SKM-1 (cell line): ENCODE measurements at regions not wholly inside any gene's neighbourhood (a gene's known extent, or its start where the extent isn't known, plus 50 kb on each side); places are given as distances from the start of the nearest gene placed in this dataset.
"Not testable (repeated sequence)": the region's sequence is repeated elsewhere in the genome, so short reads cannot be mapped to it uniquely, and the experiment has no call there.

Experiments used
- DNase-seq: peaks from one replicate; lab custom pipeline; 2025; ENCODE audit not compliant: unreplicated experiment; lab: John Stamatoyannopoulos, UW

DNA sequence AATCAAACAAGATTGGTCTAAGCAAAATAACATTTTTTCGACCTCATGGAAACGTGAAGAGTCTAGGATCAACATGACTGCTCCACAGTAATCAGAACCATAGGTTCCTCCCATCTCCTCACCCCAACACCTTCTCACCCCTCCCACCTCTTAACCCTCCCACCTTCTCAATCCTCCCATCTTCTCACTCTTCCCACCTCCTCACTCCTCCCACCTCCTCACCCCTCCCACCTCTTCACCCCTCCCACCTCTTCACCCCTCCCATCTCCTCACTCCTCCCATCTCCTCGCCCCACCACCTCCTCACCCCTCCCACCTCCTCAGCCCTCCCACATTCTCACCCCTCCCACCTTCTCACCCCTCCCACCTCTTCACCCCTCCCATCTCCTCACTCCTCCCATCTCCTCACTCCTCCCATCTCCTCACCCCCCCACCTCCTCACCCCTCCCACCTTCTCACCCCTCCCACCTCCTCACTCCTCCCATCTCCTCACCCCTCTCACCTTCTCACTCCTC is 567.4 kb downstream of the C6orf118 start:
- DNase-seq, result no peak

DNA sequence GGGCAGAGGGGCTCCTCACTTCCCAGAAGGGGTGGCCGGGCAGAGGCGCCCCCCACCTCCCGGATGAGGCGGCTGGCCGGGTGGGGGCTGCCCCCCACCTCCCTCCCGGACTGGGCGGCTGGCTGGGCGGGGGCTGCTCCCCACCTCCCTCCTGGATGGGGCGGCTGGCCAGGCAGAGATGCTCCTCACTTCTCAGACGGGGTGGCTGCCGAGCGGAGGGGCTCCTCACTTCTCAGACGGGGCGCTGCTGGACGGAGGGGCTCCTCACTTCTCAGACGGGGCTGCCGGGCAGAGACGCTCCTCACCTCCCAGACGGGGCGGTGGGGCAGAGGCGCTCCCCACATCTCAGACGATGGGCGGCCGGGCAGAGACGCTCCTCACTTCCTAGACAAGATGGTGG is 573.3 kb downstream of the C6orf118 start:
- not testable (repeated sequence) for DNase-seq

DNA sequence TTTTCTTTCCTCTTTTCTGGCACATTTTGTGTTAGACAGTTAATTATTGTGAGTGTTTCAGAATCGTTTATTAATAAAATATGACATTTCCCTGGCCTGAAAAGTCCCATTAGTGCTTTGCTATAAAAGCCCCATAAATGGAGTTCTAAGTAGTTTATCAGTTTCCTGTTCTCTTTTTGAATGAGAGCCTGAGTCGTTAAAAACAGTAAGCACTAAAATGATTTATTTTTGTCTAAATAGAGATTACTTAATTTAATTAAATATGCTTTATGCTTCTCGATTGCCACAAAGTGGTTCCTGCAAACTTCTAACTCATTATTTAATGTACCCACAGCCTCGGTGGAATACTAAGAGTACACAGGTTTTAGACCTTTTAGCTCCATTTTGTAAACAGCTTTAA is 577.9 kb downstream of the C6orf118 start:
- no peak for DNase-seq

DNA sequence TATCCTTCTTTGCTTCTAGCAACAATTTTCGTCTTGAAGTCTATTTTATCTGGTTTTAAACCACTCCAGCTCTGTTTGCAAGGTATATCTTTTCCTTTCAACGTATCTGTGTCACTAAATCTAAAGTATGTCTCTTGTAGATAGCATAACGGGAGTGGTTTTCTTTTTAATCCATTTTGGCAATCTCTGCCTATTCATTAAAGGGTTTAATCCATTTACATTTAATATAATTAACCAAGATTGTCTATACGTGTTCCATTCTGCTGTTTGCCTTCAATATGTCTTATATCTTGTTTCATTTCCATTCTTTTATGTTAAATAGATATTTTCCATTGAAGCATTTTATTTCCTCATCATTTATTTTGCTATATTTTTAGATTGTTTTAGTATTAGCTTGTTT is 587.9 kb downstream of the C6orf118 start:
- DNase-seq, result no peak

DNA sequence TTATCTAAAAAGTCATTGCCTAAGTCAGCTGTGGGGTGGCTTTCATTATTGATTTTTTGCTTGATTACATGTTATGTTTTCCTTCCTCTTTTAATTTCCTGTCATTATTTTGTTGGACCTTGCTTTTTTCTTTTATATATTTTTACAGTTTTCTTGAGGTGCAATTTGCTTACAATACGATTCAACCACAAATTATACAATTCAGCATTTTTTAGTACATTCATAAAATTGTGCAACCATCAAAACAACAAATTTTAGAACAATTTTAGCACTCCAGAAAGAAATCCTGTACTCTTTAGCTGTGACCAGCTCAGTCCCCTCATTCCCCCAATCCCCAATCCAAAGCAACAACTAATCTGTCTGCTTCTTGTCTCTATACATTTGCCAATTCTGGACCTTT is 608.9 kb downstream of the C6orf118 start:
- no peak for DNase-seq

DNA sequence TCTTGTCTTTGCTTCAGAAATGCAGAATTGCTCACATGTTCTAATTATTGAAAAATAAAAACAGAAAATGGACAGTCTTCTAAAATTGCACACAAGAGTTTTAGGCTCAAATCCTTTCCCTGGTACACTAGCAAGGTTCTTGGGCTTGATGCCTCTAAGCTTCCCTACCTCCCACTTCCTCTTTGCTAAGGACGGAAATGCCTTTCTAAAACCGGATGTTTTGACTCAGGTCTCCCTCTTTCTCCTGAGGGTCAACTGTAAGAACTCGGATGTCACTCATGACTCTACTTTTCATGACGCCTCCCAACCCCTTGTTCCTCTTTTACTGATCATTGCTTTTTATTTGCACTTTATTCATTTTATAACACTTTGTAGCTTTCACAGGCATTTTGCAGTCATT is 613.5 kb downstream of the C6orf118 start:
- no peak for DNase-seq

DNA sequence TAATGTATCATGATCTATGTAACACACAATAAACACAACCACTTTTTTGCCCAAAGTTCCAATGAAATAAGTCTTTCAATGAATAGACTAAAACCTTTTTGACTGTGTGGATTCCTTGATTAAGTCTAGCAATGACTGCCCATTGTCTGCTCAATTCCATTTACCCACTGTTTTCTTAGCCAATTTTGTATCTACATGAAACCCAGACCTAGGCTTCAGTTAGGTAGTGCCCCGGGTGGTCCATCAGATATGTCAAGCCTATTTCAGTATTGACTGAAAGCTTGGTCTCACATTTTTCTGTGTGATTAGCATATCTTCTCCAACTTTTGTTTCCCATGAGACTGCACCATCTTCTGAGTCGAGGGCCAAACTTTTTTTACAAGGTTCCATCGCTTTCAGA is 615.0 kb downstream of the C6orf118 start:
- DNase-seq, result no peak

DNA sequence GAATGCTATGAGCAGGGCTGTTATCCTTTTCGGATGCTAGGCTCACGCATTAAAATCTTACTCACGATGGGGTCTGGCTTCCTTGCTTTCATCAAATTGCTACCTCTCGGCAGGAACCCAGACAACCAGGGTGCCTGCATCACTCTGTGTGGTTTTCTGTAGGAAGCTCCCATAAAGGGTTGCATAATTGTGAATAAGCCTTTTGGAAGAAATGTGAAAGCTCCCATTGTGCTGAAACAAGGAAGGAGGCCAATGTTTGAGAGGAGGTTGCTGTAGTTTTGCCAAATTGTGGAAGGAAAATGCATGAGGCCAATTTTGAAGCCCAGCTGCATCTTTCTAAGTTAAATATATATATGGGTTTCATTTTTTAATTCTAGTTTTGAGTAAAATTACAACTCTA is 615.5 kb downstream of the C6orf118 start:
- DNase-seq, result no peak

DNA sequence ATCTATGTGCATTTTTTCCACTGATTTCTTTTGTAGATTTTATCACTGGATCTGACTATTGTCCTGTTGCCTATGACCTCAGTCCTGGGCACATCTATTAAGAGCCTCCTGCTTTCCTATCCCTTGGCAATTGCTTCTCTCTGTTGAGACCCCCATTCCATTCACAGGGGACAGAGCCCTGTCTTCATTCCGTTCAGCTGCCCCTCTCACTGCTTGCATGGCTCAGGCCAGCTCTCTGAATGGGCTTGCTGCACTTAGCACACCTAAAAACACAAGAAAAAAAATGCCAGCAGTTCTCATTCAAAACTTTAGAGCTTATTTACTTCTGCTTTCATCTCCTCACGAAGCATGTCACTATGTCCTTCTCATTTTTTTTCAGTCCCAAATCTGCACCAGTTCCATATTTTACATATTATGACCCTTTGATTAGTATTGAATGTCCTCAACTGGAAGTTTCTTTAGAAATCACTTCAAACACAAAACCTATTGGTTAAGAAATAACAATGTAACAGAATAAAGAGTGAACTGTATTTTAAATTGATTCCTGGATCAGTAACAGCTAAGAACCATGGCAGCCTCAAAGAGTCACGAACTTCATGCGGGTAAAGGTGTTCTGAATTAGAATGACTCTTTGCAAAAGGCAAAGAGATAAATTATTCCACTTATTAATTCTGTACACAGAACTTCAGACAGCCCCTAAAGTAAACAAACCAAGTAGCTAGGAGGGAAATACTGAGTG is 616.5 kb downstream of the C6orf118 start:
- no peak for DNase-seq

DNA sequence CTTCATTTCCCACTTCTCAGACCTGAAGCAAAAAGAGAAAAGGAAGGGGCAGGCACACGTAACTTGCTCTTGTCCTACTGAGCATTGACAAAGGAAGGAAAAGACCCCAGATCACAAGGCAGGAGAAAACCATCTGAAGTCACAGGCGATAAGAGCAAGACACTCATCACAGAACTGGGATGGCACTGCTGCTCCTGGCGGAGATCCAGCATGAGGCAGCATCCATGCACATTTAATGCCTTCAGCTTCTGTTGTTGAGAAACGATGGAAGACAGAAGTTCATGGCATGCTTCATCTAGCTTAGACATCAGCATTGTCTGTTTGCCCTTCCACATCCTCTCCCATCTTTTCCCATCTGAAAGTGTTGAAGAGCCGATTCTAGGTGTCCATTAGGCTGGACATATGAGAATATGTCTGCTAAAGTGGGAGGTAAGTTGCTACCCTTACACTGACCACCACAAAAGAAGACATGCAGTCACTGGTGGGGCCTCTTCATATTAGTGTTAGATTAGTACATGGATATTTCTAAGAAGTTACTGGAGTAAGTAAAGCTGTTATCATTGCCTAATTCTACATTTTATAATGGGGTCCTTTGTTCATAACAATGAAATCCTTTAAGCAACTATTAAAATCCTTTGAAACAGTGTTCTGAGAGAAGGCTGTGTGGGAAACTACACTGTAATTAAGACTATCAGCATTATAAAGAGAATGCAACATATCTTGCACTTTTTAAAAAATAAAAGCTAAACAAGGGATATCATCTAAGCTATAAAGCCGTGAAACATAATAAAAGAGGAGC is 618.5 kb downstream of the C6orf118 start:
- no peak for DNase-seq

DNA sequence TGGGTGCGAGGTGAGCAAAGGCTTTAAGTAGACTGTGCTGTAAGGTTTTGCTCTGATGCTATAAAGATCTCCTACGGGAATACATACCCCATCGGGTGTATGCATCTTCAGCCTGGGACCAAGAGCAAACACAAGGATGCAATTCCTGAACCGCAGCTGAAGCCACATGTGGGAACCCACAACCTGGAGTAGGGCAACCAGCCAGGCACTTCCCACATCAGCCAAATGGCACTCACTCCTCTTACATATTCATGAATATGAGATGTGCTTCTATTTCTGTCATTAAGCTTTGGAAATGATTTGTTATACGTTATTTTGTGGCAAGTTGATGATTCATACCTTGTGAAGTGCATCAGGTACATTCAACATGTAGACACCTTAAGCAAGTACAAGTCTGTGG is 619.2 kb downstream of the C6orf118 start:
- no peak for DNase-seq

DNA sequence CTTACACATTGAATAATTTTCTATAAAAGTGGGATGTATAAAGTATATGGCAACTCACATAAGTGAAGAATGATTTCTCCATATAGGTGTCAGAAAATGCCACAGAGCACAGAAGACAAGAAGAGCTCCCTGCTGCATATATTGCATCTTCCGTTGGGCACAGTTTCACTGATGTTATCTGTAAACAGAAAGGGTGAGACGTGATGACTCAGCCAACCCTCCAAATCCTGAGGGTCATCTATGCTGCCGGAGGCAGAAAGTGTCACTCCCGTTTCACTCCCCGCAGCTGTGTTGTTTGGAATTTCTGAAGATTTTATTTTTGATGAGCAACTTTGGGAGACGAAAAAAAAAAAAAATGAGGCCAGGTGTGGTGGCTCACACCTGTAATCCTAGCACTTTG is 644.1 kb downstream of the C6orf118 start:
- no peak for DNase-seq

DNA sequence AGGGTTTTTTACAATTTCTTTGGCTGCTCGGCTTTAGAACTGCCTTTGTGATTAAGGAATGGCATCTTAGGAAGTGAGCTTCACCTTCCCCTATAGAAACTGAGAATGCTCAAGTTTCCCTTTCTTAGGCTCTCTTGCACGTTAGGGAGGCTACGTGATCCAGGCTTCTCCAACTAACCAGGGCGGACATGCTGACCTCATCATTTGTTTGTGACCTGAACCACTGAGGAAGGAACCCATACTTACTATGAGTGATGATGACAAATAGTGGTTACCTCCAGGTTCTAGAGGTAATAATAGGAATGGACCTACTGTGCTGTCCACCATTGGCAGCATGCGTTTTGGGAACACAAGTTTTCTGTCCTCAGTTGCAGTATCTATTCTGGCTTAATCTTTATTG is 645.8 kb downstream of the C6orf118 start:
- no peak for DNase-seq

DNA sequence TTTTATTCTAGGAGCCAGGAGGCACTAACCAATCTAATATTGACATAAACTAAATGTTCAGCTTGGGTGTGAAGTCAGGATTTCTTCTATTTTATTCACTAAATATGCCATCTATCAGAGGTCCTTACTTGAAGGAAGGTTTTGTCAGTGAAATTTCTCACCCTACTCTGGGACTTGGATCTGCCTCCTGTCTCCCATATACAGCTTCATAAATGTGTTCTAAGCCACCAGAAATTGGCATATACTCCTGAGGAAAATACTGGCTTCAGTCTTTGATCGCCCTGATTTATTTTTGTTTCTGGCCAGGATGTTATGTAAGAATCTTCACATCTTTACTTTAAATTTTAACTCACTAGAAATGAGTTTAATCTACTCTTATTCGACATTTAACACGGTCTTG is 647.7 kb downstream of the C6orf118 start:
- DNase-seq, result no peak

DNA sequence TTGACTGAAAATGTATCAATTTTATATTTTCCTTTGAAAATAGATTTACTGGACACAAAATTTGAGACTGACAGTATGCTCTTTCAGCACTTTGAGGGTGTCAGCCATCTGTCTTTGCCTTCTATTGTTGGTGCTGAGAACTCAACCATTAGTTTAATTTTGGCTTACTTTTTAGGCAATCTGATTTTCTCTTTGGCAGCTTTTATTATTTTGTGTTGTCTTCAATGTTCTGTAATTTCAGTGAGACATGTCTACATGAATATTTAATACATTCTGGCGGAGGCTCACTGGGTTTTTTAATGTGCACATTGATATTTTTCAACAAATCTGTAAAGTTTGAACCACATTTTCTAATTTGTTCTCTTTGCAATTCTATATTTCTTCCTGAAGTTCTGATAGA is 648.6 kb downstream of the C6orf118 start:
- DNase-seq, result no peak

DNA sequence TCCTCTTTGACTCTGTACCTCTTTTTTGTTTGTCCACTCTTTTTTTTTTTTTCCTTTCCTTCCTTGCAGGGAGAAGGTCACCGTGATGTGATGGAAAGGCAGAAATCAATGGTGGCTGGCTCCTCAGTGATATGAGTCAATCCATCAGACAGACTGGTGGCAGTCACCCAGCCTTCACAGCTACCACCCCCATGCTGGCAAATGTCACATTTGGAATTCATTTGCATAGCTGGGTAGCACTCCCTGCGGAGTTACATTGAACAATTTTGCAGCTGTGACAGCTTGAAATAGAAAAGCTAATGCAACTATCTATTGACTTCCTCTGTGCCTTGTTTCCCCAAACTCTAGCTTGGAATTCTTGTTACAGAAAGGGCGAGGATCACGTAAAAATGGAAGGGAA is 668.4 kb downstream of the C6orf118 start:
- no peak for DNase-seq

DNA sequence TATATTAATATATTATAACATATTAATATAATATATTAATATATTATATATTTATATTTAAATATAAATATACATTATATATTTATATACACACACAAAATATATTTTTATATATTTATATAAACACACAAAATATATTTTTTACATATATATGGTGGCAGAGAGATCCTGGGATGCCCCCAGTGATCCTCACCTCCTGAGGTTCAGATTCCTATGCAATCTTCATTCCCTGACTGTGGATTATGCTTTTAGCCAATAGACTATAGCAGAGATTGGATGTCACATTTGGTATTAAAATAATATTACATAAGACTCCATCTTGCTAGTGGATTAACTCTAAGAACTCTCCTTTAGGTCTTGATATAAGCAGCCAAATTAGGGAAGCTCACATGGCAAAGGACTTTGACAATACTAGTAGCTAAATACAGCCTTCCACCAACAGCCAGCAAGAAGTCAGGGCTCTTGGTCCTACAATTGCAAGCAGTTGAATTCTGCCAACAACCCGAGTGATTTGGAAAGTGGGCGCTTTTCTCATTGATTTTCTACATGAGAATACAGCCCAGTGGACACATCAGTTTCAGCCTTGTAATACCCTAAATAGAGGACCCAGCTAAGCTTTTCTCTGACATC is 681.0 kb downstream of the C6orf118 start:
- no peak for DNase-seq

DNA sequence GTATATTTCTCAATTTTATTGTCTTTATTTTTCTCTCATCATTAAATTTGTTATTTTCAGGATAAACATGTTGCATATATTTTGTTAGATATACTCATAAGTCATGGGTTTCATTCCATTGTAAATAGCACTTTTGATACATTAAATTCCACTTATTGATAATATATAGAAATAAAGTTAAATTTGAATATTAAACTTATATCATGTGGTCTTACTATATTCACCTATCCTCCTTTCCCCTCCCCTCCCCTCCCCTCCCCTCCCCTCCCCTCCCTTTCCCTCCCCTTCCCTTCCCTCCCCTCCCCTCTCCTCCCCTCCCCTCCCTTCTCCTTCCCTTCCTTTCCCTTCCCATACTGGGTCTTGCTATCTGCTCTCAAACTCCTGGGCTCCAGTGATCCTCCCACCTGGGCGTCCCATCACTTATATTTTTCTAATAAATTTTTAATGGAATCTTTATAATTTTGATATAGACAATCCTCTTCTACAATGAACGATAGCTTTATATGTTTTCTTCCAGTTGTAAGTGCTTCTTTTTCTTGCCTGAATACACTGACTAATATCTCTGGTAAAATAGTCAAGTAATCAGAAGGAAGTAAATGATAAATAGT is 692.4 kb downstream of the C6orf118 start:
- no peak for DNase-seq

DNA sequence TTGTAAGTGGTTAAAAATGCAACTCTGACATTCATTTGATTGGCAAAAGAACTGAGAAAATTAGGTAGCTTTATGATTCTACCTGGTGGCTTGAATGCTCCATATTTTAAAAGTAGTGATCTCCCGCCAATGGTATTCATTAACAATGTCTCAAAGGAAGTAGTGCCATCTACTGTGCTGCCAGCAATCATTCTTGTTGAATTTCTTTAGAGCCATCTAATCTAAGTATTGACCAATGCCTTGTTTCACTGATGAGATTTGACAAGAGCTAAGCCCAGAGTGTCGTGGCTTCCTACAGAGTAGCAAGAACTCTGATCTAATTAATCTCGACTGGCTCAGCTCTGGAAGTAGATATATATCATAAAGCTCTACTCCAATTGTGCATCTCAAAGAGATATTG is 696.7 kb downstream of the C6orf118 start:
- no peak for DNase-seq

DNA sequence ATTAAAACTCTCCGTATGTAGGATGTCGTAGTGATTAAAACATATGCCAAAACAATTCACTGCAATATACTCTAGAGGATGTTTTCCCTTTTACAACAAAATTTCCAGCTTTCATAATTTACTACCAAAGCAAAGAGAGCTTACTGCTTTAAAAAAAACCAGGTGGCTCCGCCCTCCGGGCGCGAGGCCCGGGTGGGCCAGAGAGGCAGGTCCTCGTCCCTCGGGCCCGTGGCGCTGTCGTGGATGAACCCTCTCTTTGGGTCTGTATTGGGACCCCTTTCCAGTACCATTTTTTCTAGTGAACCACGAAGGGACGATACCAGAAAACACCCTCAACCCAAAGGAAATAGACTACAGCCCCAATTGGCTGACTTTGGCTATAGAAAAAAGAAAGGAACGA is 698.5 kb downstream of the C6orf118 start:
- not testable (repeated sequence) for DNase-seq

DNA sequence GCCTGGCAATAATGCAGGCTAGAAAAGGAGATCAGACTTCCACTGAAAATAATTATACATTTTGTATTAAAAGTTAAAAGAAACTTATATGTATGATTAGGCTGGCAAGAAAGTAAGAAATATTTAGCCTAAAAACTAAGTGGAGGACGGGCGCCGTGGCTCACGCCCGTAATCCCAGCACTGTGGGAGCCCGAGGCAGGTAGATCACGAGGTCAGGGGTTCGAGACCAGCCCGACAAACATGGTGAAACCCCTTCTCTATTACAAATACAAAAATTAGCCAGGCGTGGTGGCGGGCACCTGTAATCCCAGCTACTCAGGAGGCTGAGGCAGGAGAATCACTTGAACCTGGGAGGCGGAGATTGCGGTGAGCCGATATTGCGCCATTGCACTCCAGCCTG is 707.0 kb downstream of the C6orf118 start:
- DNase-seq, result not testable (repeated sequence)

DNA sequence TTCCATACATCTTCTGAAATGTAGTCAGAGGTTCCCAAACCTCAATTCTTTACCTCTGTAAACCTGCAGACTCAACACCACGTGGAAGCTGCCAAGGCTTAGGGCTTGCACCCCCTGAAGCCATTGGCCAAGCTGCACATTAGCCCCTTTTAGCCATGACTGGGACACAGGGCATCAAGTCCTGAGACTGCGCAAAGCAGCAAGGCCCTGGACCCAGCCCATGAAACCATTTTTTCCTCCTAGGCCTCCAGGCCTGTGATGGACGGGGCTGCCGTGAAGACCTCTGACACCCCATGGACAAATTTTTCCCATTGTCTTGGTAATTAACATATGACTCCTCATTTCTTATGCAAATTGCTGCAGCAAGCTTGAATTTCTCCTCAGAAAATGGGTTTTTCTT is 727.8 kb downstream of the C6orf118 start:
- DNase-seq, result no peak
